Naive thymus-derived CD4-positive, alpha-beta T cell (primary cell): ENCODE measurements at regions not wholly inside any gene's neighbourhood (a gene's known extent, or its start where the extent isn't known, plus 50 kb on each side); places are given as distances from the start of the nearest gene placed in this dataset.

Experiments used
- ATAC-seq: fragments of 150-1000 bp; cut with Tn5 transposase; 2 replicates; pipeline ENCODE4 v1.10.0; 2021; ENCODE audit warnings: mild to moderate bottlenecking, moderate library complexity
- CTCF ChIA-PET: fragments of 350-600 bp; sonication (Branson Sonifier 250); formaldehyde crosslinking; loops from one replicate; lab custom pipeline; 2021; ENCODE audit warnings: antibody characterized with exemption; lab: Charles Lee
- POLR2A ChIA-PET: fragments of 350-600 bp; sonication (Branson Sonifier 250); formaldehyde crosslinking; loops from one replicate; lab custom pipeline; 2021; ENCODE audit warnings: antibody characterized with exemption, inconsistent platforms; lab: Charles Lee
- DNase-seq, 9 donors: peaks; one replicate each; pipeline versions ENCODE4 v3.0.0 to v3.0.0-alpha.2; 2020 to 2022; ENCODE audit warnings: mixed read lengths in 1 of 9
- H3K27ac ChIP-seq: one replicate; pipeline ENCODE4 v1.7.0; 2013; ENCODE audit warnings: mild to moderate bottlenecking, low read depth, low read length, moderate library complexity
- H3K27me3 ChIP-seq, 2 donors: one replicate each; pipeline ENCODE4 v1.7.0; 2013; ENCODE audit warnings: low read length in 2 of 2, mild to moderate bottlenecking in 2 of 2, moderate library complexity in 2 of 2; ENCODE audit not compliant: control insufficient read depth in 2 of 2, insufficient read depth in 2 of 2
- H3K36me3 ChIP-seq, 3 experiments: 1 replicate in 2 of 3; 2 replicates in 1 of 3; pipeline ENCODE4 v1.7.0; 2013; ENCODE audit warnings: low read length in 3 of 3, mild to moderate bottlenecking in 3 of 3, moderate library complexity in 1 of 3; ENCODE audit not compliant: insufficient read depth in 3 of 3, control insufficient read depth in 2 of 3
- H3K4me1 ChIP-seq, 2 donors: one replicate each; pipeline ENCODE4 v1.7.0; 2013; ENCODE audit warnings: low read length in 2 of 2, mild to moderate bottlenecking in 2 of 2, moderate library complexity in 1 of 2; ENCODE audit not compliant: control insufficient read depth in 2 of 2, insufficient read depth in 2 of 2
- H3K4me3 ChIP-seq: 2 replicates; pipeline ENCODE4 v1.7.0; 2013; ENCODE audit warnings: mild to moderate bottlenecking, low read length
- H3K9me3 ChIP-seq, 3 experiments: 1 replicate in 2 of 3; 2 replicates in 1 of 3; pipeline ENCODE4 v1.7.0; 2013; ENCODE audit warnings: low read length in 3 of 3; ENCODE audit not compliant: control insufficient read depth in 2 of 3
- H3K27ac Mint-ChIP-seq, 9 donors: one replicate each; pipeline ENCODE4 v1.8.0; 2020 to 2022; ENCODE audit warnings: mixed read lengths in 9 of 9, mild to moderate bottlenecking in 8 of 9, moderate library complexity in 5 of 9, inconsistent platforms in 2 of 9
- H3K27me3 Mint-ChIP-seq, 5 donors: one replicate each; pipeline ENCODE4 v1.8.0; 2021 to 2022; ENCODE audit warnings: mixed read lengths in 5 of 5, mild to moderate bottlenecking in 1 of 5
- H3K36me3 Mint-ChIP-seq, 5 donors: one replicate each; pipeline ENCODE4 v1.8.0; 2020 to 2022; ENCODE audit warnings: mixed read lengths in 5 of 5, mild to moderate bottlenecking in 3 of 5, inconsistent platforms in 1 of 5
- H3K4me1 Mint-ChIP-seq, 7 donors: one replicate each; pipeline ENCODE4 v1.8.0; 2020 to 2022; ENCODE audit warnings: mixed read lengths in 7 of 7, mild to moderate bottlenecking in 3 of 7, inconsistent platforms in 1 of 7
- H3K4me3 Mint-ChIP-seq, 10 donors: one replicate each; pipeline ENCODE4 v1.8.0; 2020 to 2022; ENCODE audit warnings: mild to moderate bottlenecking in 10 of 10, mixed read lengths in 10 of 10, moderate library complexity in 6 of 10, inconsistent platforms in 2 of 10
- H3K9me3 Mint-ChIP-seq, 11 donors: one replicate each; pipeline ENCODE4 v1.8.0; 2020 to 2022; ENCODE audit warnings: mixed read lengths in 11 of 11, mild to moderate bottlenecking in 4 of 11, inconsistent platforms in 1 of 11, moderate library complexity in 1 of 11
- intact Hi-C, 2 donors: fragments of 100-400 bp; cut with micrococcal nuclease; formaldehyde crosslinking; loops; one replicate each; pipeline ENCODE4 v1.15.1; 2023

DNA sequence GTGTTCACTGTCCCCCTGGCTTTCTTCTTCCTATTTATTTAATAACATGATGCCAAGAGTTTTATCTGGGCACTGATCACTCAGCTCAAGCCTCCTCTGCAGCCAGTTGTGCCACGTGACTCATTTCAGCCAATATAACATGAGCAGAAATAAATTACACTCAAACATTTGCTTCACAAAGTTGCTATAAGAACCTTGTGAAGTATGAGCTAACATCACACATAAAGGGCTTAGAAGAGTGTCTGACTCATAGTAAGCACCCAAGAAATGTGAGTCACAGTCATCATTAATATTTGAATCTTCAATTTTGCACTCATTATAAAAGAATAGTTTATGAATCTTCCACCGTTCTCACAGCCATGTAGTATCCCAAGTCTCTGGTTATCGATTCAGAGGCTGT, 414.6 kb upstream of the NPVF start:
- no peaks in the 10 kb centered on the region for H3K36me3 Mint-ChIP-seq
- Histone ChIP-seq H3K27ac (no peak overlapping the region), H3K9me3 (no peaks in the 10 kb centered on the region), H3K27me3 (no peaks in the 10 kb centered on the region), H3K4me1 (no peaks in the 10 kb centered on the region), H3K36me3 (no peaks in the 10 kb centered on the region), H3K4me3 (no peak overlapping the region)
- DNase-seq (no peak), ATAC-seq (no peak)
- H3K4me3 Mint-ChIP-seq, result no peak overlapping the region
- POLR2A ChIA-PET, result no interaction called here
- intact Hi-C loops, result no loop called here
- no peaks in the 10 kb centered on the region for H3K9me3 Mint-ChIP-seq
- H3K4me1 Mint-ChIP-seq, result peaks cover 0 to 12% (median 5%) of the 10 kb centered on the region in 7 donors
- CTCF ChIA-PET, result no interaction called here
- no peak overlapping the region for H3K27ac Mint-ChIP-seq
- peaks cover 0 to 2% (median 0%) of the 10 kb centered on the region in 5 donors for H3K27me3 Mint-ChIP-seq

DNA sequence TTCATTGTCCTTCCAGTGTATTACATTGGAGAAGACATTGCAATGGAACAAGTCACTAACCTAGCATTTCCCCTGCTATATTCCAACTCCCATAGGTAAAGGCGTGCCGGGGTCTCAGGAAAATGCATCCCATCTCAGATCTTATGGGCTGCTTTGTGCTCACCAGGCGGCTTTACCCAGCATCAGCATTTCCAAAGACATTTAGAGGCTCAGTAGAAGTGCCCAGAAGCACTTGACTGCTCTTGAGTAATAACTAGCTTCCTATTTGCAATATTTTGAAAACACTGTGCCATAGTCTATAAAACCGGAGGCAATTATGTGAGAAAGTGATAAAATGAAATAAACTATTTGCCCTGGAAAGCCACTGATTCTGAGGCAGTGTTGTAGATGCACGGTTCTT, 415.0 kb upstream of the NPVF start:
- Histone ChIP-seq H3K27me3 (no peaks in the 10 kb centered on the region), H3K4me1 (no peaks in the 10 kb centered on the region), H3K9me3 (no peaks in the 10 kb centered on the region), H3K36me3 (no peaks in the 10 kb centered on the region), H3K27ac (no peak overlapping the region), H3K4me3 (no peak overlapping the region)
- no peak overlapping the region for H3K4me3 Mint-ChIP-seq
- H3K36me3 Mint-ChIP-seq, result no peaks in the 10 kb centered on the region
- ChIA-PET CTCF (no interaction called here), POLR2A (no interaction called here)
- no peak for DNase-seq
- intact Hi-C loops, result no loop called here
- H3K27ac Mint-ChIP-seq, result no peak overlapping the region
- no peaks in the 10 kb centered on the region for H3K9me3 Mint-ChIP-seq
- ATAC-seq, result no peak
- peaks cover 0 to 12% (median 5%) of the 10 kb centered on the region in 7 donors for H3K4me1 Mint-ChIP-seq
- peaks cover 0 to 2% (median 0%) of the 10 kb centered on the region in 5 donors for H3K27me3 Mint-ChIP-seq

DNA sequence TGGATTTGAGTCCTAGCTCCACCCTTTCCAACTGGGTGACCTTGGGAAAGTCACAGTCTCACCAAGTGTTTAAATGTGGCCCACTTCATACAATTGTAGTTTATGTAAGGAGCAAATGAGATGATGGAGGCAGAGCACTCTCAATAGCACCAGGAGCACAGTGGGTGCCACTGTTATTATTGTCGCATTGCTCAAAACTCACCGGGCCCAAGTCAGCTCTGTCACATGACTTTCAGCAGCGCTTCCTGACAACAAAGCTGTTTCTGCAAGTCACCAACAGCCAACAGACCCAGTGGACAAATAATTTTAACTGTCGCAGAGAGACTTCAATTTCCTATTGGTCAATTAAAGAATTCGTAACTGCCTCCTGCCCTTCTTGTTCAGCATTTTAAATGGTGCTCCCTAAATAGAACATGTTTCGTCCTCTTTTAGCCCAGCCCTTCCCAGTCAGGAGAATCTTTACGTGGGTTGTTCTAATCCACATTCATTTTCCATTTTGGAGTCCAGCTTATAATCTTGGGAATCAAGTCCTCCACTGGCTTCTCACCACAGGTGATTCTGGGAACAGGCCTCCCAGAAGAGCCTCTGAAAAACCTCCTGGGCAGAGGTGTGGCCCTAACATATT, 415.6 kb upstream of the NPVF start:
- Mint-ChIP-seq H3K36me3 (no peaks in the 10 kb centered on the region), H3K27me3 (peaks cover 0 to 2% (median 1%) of the 10 kb centered on the region in 5 donors), H3K9me3 (no peaks in the 10 kb centered on the region), H3K27ac (no peak overlapping the region), H3K4me3 (no peak overlapping the region), H3K4me1 (peaks cover 0 to 12% (median 5%) of the 10 kb centered on the region in 7 donors)
- POLR2A ChIA-PET, result no interaction called here
- intact Hi-C loops, result no loop called here
- CTCF ChIA-PET, result no interaction called here
- Histone ChIP-seq H3K27me3 (no peaks in the 10 kb centered on the region), H3K4me3 (no peak overlapping the region), H3K9me3 (no peaks in the 10 kb centered on the region), H3K36me3 (no peaks in the 10 kb centered on the region), H3K4me1 (no peaks in the 10 kb centered on the region), H3K27ac (no peak overlapping the region)
- no peak for DNase-seq
- ATAC-seq, result no peak

DNA sequence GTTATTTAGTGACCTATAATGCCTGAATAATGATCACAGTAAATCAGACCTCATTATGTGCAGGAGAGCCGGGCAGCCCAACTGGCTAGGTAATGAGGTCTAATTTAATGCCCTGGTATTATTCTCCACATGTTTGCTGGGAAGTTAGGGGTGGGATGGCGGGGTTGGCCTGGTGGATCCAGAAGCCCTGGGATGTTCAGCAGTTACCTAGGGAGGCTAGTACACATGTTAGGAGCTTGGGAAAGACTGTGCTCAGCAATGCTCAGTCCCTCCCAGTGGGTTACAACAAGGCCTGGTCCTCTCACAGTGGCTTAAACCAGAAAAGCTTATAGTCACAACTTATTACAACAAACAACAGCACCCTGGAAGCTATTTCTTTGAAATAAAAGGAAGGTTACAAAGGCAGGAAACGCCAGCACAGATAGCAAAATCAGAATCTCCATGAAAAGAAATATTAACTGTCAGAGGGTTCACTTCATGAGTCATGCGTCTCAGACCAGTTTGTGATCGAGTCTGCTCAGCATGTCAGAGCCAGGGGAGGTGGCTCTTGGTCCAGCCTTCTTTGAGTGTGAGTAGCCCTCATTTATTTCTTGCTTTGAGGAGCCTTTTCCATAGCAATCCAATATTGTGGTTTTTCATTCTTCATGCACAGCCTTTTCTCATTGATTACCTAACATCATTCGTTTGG, 418.6 kb upstream of the NPVF start:
- H3K27ac Mint-ChIP-seq, result no peak overlapping the region
- intact Hi-C loops, result no loop called here

DNA sequence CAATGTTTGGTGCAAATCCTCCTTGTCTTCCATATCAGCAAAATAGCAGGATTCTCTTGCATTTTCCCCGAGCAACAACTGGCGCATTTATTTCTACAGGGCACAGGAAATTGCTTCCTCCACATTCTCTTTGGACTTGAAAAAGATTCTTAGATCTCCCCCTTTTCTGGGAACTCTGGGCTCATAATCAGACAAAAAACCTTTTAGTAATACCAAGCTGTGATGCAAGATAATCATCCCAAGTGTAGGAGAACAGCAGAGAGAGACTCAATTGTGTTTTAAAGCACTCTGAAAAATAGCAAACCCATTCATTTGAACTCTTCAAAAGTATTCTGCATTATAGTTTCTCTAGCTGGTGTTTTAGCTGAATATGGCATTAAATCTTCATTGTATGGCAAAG, 419.6 kb upstream of the NPVF start:
- DNase-seq, result no peak
- Histone ChIP-seq H3K27me3 (no peaks in the 10 kb centered on the region), H3K36me3 (no peaks in the 10 kb centered on the region), H3K4me1 (peaks cover 0 to 2% of the 10 kb centered on the region in 2 donors), H3K9me3 (no peaks in the 10 kb centered on the region), H3K4me3 (no peak overlapping the region), H3K27ac (no peak overlapping the region)
- no peaks in the 10 kb centered on the region for H3K36me3 Mint-ChIP-seq
- H3K27me3 Mint-ChIP-seq, result peaks cover 0 to 6% (median 2%) of the 10 kb centered on the region in 5 donors
- no peak overlapping the region for H3K27ac Mint-ChIP-seq
- no peak overlapping the region for H3K4me3 Mint-ChIP-seq
- CTCF ChIA-PET, result no interaction called here
- peaks cover 0 to 21% (median 14%) of the 10 kb centered on the region in 7 donors for H3K4me1 Mint-ChIP-seq
- no peak for ATAC-seq
- intact Hi-C loops, result no loop called here
- POLR2A ChIA-PET, result no interaction called here
- no peaks in the 10 kb centered on the region for H3K9me3 Mint-ChIP-seq

More for the DNA sequence above, 418.6 kb upstream of the NPVF start:
- POLR2A ChIA-PET, result interaction anchor here (0.6 kb wide), 1 partner anchor 70 kb away, joined by 3 read pairs; no protein-coding TSS in a partner anchor
- H3K36me3 Mint-ChIP-seq, result no peaks in the 10 kb centered on the region
- no peaks in the 10 kb centered on the region for H3K9me3 Mint-ChIP-seq
- H3K27me3 Mint-ChIP-seq, result peaks cover 0 to 4% (median 2%) of the 10 kb centered on the region in 5 donors
- CTCF ChIA-PET, result no interaction called here
- no peaks in the 10 kb centered on the region for H3K9me3 ChIP-seq
- no peak overlapping the region for H3K27ac ChIP-seq
- peaks cover 0 to 12% (median 5%) of the 10 kb centered on the region in 7 donors for H3K4me1 Mint-ChIP-seq
- no peak for DNase-seq
- no peaks in the 10 kb centered on the region for H3K4me1 ChIP-seq
- H3K4me3 ChIP-seq, result no peak overlapping the region
- H3K36me3 ChIP-seq, result no peaks in the 10 kb centered on the region
- no peak overlapping the region for H3K4me3 Mint-ChIP-seq
- no peak for ATAC-seq
- no peaks in the 10 kb centered on the region for H3K27me3 ChIP-seq

DNA sequence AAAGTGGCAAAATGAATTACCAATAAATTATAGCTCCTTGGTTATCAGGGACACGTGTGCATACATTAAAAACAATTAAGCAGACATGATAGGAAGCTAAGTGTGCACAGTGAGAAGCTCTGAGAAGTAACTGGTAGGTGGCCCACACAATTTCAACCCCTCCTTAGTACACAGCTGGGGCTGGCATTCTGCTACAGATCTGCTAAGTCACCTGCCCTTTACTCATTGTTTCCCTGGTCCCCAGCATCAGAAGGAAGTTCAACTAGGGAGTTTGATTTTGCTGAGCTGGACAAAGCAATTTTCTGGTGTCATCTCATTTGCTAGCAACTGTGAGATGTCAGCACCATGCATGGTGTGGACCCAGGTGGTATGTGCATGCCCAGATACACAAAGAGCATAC, 424.1 kb upstream of the NPVF start:
- Mint-ChIP-seq H3K9me3 (peaks cover 0 to 5% (median 0%) of the 10 kb centered on the region in 11 donors), H3K27ac (peak overlapping the region in 3 of 9 donors; percentile 38 to 56 (median 39)), H3K36me3 (no peaks in the 10 kb centered on the region), H3K4me1 (peaks cover 0 to 48% (median 34%) of the 10 kb centered on the region in 7 donors), H3K4me3 (peak overlapping the region in 3 of 10 donors; percentile 1 to 52 (median 10)), H3K27me3 (peaks cover 0 to 10% (median 2%) of the 10 kb centered on the region in 5 donors)
- H3K27me3 ChIP-seq, result no peaks in the 10 kb centered on the region
- DNase-seq, result no peak
- no peak overlapping the region for H3K27ac ChIP-seq
- intact Hi-C loops, result no loop called here
- H3K36me3 ChIP-seq, result no peaks in the 10 kb centered on the region
- no peak overlapping the region for H3K4me3 ChIP-seq
- CTCF ChIA-PET, result no interaction called here
- peaks cover 0 to 8% of the 10 kb centered on the region in 2 donors for H3K4me1 ChIP-seq
- POLR2A ChIA-PET, result no interaction called here
- H3K9me3 ChIP-seq, result no peaks in the 10 kb centered on the region
- ATAC-seq, result no peak
